OCI-LY3 (cell line): ENCODE measurements at regions not wholly inside any gene's neighbourhood (a gene's known extent, or its start where the extent isn't known, plus 50 kb on each side); places are given as distances from the start of the nearest gene placed in this dataset.
"Not testable (repeated sequence)": the region's sequence is repeated elsewhere in the genome, so short reads cannot be mapped to it uniquely, and the experiment has no call there.

Experiments
- EZH2phosphoT487 ChIP-seq: fragments of 200-600 bp; shearing (Covaris generic); IDR thresholded peaks from 2 replicates; pipeline ENCODE4 v1.6.1; 2018; ENCODE audit warnings: antibody characterized with exemption, mixed run types, low read depth
- TF ChIP-seq, protein P1 (sequence below): fragments of 200-600, 300-600 bp; sonication (generic); IDR thresholded peaks from 2 replicates; pipeline ENCODE4 v1.5.1; 2014; ENCODE audit warnings: antibody characterized with exemption, low read length, low read depth

GRCh38 chrX:835857-836256 lies 205.3 kb downstream of the SHOX start:
- TF ChIP-seq, protein P1, sequence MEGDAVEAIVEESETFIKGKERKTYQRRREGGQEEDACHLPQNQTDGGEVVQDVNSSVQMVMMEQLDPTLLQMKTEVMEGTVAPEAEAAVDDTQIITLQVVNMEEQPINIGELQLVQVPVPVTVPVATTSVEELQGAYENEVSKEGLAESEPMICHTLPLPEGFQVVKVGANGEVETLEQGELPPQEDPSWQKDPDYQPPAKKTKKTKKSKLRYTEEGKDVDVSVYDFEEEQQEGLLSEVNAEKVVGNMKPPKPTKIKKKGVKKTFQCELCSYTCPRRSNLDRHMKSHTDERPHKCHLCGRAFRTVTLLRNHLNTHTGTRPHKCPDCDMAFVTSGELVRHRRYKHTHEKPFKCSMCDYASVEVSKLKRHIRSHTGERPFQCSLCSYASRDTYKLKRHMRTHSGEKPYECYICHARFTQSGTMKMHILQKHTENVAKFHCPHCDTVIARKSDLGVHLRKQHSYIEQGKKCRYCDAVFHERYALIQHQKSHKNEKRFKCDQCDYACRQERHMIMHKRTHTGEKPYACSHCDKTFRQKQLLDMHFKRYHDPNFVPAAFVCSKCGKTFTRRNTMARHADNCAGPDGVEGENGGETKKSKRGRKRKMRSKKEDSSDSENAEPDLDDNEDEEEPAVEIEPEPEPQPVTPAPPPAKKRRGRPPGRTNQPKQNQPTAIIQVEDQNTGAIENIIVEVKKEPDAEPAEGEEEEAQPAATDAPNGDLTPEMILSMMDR: not testable (repeated sequence)
- TF ChIP-seq EZH2phosphoT487: not testable (repeated sequence)
